Fibroblast of skin of right biceps (primary cell): ENCODE measurements at regions not wholly inside any gene's neighbourhood (a gene's known extent, or its start where the extent isn't known, plus 50 kb on each side); places are given as distances from the start of the nearest gene placed in this dataset.
A peak's percentile ranks its signal among the peaks of the same experiment; 100 is the strongest.

Experiments used
- DNase-seq: peaks from one replicate; pipeline ENCODE4 v3.0.0-alpha.2; 2013

- no peak for DNase-seq
Measured at GRCh38 chr7:121488111-121488650, 92.1 kb upstream of the FAM3C start.

DNA sequence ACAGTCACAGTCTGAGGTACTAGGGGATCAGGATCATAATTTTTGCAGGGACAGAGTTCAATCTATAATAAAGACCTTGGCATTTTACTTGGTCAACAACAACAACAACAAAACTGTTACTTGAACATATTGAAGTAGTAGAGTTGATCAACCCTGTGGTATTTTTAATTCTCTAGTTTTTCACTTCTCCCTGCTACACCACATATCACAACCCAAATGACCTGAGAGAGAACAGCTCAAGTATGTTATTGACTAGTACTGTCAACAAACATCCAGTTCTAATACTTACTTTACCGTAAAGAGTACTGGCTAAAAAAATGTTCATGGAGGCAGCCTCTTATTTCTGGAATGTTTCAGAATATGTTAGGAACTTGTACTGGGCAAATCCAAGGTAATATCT is 90.5 kb upstream of the FAM3C start:
- no peak for DNase-seq

DNA sequence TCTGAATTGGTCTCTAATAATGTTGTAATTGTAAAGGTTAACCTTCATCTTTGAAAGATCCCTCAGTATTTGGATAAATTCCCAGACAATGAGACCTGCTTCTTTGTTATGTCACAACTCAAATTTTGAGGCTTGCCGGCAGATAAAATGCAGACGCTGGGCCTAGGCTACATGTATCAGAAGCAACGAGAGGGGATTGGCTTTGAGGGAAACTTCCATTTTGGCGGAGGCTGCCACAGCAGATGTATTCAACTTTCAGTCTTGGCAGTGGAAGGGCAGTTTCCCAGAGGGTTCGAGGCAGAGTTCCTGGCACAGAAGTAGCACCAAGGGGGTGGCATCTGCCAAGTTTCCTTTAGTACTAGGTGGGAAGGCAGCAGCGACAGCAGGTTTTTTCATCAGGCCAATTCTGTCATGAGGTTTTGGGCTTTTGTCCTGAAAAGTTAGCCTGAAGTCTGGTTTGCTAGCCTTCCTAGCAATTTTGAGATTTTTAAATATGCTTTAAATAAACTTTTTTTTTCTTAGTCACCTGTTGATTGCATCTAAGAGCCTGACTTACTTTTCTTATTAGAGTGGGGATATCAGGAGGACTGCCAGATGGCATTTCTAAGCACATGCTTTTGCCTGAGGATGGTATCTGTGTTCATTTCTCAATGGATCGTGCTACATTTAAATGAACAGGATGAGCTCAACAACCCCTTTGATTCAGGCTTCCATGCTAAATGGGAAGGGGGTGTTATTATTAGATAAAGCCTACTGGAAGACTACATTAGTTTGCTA is 89.5 kb upstream of the FAM3C start:
- peak; percentile 21 for DNase-seq

DNA sequence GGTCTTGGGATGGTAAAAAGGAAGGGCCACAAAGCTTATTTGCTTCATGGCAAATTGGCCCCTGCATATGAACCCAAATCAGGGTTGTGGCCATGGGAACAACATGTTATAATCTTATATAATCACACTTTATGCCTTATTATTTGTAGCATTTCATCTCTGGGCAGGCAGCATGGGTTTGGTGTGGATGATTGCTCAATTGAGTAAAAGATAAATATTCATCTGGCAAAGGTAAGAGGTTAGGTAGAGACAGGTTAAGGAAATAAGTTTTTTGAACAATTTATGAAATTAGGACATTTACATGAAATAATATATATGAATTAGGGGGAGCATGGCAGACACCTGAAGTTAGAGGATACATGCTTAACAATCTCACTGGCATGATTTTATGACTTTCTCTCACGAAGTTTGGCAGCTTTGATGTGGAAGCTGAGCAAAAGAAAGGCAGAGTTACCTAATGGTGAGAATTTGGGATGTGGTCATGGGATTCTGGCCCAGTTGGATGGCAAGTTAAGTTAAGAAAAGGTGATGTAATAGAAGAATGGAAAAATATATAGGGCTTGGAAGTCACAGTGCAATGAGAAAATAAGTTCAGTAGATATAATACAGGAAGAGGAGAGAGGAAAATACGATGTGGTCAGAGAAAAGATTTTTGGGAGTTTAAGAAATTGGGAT is 88.1 kb upstream of the FAM3C start:
- DNase-seq = no peak

DNA sequence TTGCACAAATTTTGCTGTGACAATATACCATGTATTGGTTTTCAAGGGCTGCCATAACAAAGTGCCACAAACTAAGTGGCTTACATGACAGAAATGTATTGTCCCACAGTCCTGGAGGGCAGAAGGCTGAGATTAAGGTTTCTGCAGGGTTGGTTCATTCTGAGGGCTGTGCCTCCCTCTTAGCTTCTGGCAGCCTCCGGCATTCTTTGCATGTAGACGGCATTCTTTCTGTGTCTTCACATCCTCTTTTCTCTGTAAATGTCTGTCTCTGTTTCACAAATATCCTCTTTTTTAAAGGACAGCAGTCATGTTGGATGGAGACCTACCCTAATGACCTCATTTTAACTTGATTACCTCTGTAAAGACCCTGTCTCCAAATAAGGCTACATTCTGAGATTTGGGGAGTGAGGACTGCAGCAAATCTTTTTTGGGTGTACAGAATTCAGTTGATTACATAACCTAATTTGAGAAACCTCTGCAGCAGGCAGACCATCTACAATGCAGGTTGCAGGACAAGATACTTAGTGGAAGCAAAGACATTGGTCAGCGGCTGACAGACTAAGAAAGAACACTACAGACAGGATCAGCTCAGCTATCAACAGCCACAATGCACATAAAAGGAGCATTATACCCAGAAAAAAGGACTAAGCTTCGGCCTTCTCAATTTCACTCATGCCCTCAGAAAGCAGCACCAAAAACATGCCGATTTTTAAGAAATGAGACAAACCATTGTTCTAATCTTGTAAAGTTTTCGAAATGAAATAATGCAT is 84.6 kb upstream of the FAM3C start:
- no peak for DNase-seq

DNA sequence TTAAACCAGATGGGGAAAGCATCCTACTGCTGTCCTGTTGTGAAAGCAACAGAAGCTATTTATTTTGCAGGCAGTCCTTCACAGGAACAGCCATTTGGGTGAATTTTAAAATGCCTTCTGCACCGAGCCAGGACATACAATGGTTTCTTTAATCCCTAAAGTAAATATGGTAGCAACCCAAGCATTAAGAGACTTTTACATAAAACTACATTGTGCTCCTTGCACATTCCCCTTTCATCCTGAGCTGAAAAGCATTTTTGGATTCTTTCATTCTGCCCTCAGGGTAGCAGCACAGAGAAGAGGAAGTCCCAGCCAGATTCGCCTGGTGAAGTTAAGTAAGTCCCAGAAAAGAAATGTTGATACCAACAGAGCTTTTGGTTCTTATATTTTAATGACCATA is 84.0 kb upstream of the FAM3C start:
- no peak for DNase-seq

DNA sequence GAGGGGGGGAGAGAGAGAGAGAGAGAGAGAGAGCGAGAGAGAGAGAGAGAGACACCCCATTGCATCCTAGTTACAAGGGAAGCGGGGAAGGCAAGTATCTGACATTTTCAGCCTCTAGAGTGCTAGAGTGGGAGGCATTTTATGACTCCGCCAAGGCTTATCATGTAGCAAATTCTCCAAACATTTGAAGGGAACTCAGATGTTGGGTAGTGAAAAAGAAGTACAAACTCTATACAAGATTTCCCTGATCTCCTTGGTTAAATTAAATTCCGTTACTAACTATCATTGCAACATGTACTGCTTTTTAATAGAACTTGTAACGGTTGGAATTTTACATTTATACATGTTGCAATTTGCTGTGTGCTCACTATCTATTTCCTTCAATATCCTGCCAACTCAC is 83.4 kb upstream of the FAM3C start:
- no peak for DNase-seq

- DNase-seq = peak; percentile 21
Measured at GRCh38 chr7:121475806-121476205, 79.7 kb upstream of the FAM3C start.

DNA sequence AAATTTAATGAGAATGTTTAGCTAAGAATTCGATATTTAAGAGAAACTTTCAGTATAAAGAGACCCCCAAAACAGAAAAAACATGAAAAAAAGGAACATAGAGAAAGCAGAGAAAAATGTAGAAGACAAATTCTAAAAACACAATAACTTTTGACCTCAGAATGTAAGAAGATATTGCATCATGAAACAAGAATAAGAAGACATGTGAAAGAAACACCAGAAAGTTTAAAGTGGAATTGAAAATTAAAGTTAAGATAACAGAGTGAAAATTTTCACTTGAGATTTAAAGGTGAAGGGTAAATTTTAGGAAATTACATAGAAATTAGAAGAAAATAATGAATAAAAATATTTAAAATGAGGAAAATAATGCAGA is 78.2 kb upstream of the FAM3C start:
- no peak for DNase-seq

DNA sequence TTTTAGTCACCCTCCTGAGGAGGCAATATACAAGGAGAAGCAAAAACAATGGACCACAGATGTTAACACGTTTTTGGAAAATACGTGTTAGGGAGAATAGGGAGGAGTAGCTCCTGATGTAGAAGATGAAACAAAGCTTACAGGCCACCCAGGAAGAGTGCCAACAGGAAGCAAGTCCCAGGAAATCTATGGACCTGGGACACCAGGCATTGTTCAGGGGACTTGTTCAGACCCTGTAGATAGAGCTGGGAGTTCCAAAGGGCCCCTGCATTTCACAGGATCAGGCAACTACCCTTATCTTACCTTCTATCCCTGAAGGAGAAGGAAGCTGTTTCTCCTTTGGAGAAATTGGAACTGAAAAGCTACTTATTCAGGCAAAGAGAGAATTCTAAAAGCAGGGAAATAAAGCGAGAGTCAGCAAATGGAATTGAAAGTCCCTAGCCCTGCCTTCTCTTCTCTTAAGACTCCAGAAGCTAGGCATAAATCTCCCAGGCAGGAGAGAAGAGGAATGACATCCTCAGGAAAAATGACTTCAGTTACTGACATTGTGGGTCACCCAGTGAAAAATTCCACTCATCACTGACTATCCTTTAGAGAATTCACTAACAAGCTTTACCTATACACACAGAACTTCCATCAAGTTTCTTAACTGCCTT is 77.7 kb upstream of the FAM3C start:
- peak; percentile 13 for DNase-seq

GRCh38 chr7:121466455-121466854 is 70.3 kb upstream of the FAM3C start:
- DNase-seq = no peak

DNA sequence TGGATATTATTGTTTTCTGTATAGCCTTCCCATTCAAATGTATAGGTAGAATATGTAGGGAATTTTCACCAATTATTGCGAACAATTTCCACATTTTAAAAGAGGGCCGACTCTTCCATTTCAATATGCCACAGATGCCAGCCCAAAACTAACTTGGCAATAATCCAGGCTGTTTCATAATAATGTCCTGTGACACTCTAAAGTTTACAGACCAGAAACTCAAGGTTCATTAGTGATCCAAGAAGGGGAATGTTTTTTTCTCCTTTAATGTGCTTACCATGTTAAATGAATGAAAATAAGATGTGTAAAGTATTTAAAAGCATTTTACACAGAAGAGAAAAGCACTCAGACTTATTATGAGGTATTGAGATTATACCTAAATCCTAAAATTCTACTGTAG is 63.0 kb upstream of the FAM3C start:
- no peak for DNase-seq

GRCh38 chr7:121456785-121457359 is 60.8 kb upstream of the FAM3C start:
- no peak for DNase-seq

- DNase-seq = no peak
Measured at GRCh38 chr7:121456015-121456414, 59.9 kb upstream of the FAM3C start.

DNA sequence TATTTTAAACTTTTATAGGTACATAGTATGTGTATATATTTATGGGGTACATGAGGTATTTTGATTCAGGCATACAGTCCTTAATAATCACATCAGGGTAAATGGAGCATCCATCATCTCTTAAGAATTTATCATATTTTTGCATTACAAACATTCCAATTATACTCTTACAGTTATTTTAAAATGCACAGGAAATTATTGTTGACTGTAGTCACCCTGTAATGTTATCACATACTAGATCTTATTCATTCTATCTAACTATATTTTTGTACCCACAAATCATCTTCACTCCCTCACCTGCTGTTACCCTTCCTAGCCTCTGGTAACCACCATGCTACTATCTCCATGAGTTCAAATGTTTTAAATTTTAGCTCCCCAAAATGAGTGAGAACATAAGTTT is 56.3 kb upstream of the FAM3C start:
- peak; percentile 10 for DNase-seq

DNA sequence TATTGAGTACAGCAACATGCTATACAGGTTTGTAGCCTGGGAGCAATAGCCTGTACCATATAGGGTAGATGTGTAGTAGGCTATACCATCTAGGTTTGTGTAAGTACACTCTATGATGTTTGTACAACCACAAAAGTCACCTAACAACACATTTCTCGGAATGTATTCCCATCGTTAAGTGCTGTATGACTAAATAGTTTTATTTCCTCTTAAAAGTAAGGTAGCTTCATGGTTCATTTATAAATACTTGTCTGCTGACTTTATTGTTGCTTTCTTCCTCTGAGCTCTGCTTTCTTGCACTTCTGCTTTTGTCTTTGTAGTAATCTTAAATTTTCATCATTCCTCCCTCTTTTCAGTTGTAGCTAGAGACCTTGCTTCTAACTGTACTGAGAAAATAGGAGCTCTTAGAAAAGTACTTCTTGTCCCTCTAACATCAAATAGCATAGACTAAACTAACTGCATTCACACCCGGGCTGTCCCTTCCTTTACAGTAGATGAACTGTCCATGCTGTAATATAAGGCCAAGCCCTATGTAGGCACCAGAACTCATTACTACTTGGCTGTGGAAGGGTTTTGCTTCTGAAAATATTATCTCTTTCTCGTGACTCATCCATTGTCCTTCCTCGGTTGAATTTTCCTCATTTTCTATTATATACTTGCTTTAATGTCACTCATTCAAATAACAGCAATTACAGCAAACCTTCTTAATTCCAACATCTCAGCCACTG is 55.4 kb upstream of the FAM3C start:
- no peak for DNase-seq

DNA sequence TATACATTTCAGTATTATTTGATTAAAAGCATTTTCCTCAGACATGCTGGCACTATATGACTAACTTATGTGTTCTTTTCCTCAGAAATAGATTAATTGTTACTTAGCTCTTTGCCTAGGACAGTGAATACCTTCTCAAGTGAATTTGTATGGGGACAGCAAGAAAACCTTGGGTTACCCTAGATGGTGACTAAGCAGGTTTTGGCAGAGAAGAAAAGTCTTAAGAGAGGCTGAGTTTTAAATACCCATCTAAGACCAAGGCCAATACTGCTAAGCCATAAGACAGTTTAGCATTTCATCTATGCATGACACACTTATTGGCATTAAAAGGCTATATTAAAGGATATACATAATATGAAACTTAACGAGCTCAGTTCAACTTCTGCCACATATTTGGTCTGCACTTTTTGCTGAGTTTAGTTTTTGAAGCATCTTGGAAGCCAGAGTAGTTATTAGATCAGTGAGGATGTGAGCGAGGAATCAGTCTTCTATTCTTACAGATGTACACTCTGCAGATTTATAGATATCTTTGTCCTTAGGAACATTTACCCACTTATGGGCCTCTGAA is 54.6 kb upstream of the FAM3C start:
- peak; percentile 9 for DNase-seq

DNA sequence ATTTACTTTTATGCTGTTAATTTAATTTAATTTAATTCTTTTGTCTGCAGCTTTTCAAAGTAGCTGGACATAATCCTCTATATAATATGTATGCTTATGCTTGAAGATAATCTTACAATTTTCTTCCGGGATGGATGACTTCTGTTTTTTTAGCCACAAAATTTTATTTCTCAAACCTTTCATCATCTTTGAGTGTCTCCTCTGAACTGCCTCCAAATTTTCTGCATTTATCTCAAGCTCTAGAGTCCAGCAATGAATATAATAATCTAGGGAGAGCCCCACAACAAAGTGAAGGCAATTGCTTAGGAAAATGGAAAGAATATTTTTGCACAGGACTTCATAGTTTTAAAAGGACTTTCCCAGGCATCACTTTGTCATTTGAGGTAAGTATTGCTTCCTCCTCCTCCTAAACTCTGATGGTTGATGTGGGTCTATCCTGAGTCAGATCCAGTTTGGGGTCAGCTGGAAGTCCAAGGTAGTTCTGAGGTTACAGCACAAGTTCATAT is 53.7 kb upstream of the FAM3C start:
- no peak for DNase-seq

DNA sequence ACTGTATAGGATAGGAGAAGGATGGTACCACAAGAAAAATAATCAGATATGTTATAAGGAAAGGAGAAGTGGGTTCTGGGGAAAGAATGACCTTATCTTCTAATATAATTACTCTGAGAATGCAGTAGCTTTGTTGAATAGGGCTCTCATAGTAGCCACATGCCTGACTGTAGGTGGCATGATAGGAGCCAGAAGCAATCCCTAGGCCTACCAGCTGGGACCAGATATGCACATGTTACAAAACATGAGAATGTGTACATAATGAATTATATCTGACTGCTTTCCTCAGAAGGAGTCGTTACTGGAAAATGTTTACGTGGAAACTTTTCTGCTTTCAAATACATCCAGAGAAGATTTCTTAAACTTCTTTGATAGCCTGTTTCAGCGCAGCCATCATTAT is 53.2 kb upstream of the FAM3C start:
- peak; percentile 24 for DNase-seq

- no peak for DNase-seq
Measured at GRCh38 chr7:121448429-121448828, 52.3 kb upstream of the FAM3C start.

DNA sequence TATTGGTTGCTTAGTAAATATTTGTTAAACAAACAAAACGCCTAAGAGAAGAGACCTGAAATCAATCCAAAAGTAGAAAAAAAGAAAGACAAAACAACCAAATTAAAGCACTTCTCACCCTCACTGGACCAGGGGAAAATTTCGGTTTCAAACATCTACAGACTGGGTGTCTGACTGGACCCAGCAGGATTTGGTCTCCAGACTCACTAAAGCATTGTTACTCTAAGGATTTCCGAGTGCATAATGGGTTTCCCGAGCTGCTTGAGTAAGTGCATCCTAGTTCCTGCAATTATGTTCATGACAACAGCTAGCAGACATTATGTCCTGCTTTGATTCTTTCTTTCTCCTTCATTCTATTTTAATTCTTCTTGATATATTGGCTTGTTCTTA is 51.8 kb upstream of the FAM3C start:
- no peak for DNase-seq
